Smooth muscle cell (in vitro differentiated cells): ENCODE measurements at regions not wholly inside any gene's neighbourhood (a gene's known extent, or its start where the extent isn't known, plus 50 kb on each side); places are given as distances from the start of the nearest gene placed in this dataset.

ENCODE experiments used
- DNase-seq: peaks from one replicate; lab custom pipeline; 2025; ENCODE audit not compliant: unreplicated experiment; lab: John Stamatoyannopoulos, UW
- H2AFZ ChIP-seq: fragments of 200-600 bp; sonication (generic); 2 replicates; pipeline ENCODE4 v1.6.0; 2016; ENCODE audit warnings: antibody characterized with exemption, low read depth, mild to moderate bottlenecking
- H3F3A ChIP-seq: fragments of 200-600 bp; sonication (generic); 2 replicates; pipeline ENCODE4 v1.6.0; 2017; ENCODE audit warnings: antibody characterized with exemption, low read depth
- H3K27ac ChIP-seq: fragments of 200-600 bp; sonication (generic); 2 replicates; pipeline ENCODE4 v1.5.1; 2016; ENCODE audit warnings: low read depth, mild to moderate bottlenecking
- H3K27me3 ChIP-seq: fragments of 200-600 bp; sonication (generic); 2 replicates; pipeline ENCODE4 v1.6.1; 2016; ENCODE audit warnings: low read depth, mild to moderate bottlenecking
- H3K36me3 ChIP-seq: fragments of 200-600 bp; sonication (generic); 2 replicates; pipeline ENCODE4 v1.5.1; 2016; ENCODE audit warnings: low read depth
- H3K4me1 ChIP-seq: fragments of 200-600 bp; sonication (generic); 2 replicates; pipeline ENCODE4 v1.5.1; 2016; ENCODE audit warnings: low read depth
- H3K4me2 ChIP-seq: fragments of 200-600 bp; sonication (generic); 2 replicates; pipeline ENCODE4 v1.6.0; 2016; ENCODE audit warnings: mild to moderate bottlenecking
- H3K4me3 ChIP-seq: fragments of 200-600 bp; sonication (generic); 2 replicates; pipeline ENCODE4 v1.5.1; 2016; ENCODE audit warnings: mild to moderate bottlenecking
- H3K79me2 ChIP-seq: fragments of 200-600 bp; sonication (generic); 2 replicates; pipeline ENCODE4 v1.6.0; 2016; ENCODE audit warnings: low read depth, mild to moderate bottlenecking
- H3K9ac ChIP-seq: fragments of 200-600 bp; sonication (generic); 2 replicates; pipeline ENCODE4 v1.6.0; 2016; ENCODE audit warnings: low read depth
- H3K9me3 ChIP-seq: fragments of 200-600 bp; sonication (generic); replicated peaks from 2 replicates; pipeline ENCODE4 v1.5.1; 2016; ENCODE audit warnings: low read depth
- H4K20me1 ChIP-seq: fragments of 200-600 bp; sonication (generic); 2 replicates; pipeline ENCODE4 v1.6.0; 2016; ENCODE audit warnings: low read depth
- CTCF ChIP-seq: fragments of 200-600 bp; sonication (generic); IDR thresholded peaks from 2 replicates; pipeline ENCODE4 v1.5.1; 2017; ENCODE audit warnings: borderline replicate concordance, mild to moderate bottlenecking, antibody characterized with exemption; ENCODE audit not compliant: insufficient read depth, poor library complexity, severe bottlenecking
- WGBS: methylation state at CpG from one replicate; pipeline ENCODE4 v1.1.7; 2016; ENCODE audit warnings: low lambda C conversion rate; 5-methylcytosine and 5-hydroxymethylcytosine counted together

GRCh38 chr20:22473293-22473692, 111.1 kb downstream of the FOXA2 start:
- no peak overlapping the region for H3K4me3 ChIP-seq
- no peaks in the 10 kb centered on the region for H3F3A ChIP-seq
- H4K20me1 ChIP-seq = no peaks in the 10 kb centered on the region
- H3K36me3 ChIP-seq = no peaks in the 10 kb centered on the region
- H3K9me3 ChIP-seq = no peaks in the 10 kb centered on the region
- no peak overlapping the region for H3K27ac ChIP-seq
- 73% methylated on average over 2 of the region's 2 CpGs for WGBS
- no peak overlapping the region for H2AFZ ChIP-seq
- H3K4me2 ChIP-seq = no peak overlapping the region
- TF ChIP-seq CTCF = no peak
- no peak for DNase-seq
- H3K9ac ChIP-seq = no peak overlapping the region
- no peaks in the 10 kb centered on the region for H3K4me1 ChIP-seq
- no peaks in the 10 kb centered on the region for H3K79me2 ChIP-seq
- H3K27me3 ChIP-seq = peaks cover 3% of the 10 kb centered on the region

DNA sequence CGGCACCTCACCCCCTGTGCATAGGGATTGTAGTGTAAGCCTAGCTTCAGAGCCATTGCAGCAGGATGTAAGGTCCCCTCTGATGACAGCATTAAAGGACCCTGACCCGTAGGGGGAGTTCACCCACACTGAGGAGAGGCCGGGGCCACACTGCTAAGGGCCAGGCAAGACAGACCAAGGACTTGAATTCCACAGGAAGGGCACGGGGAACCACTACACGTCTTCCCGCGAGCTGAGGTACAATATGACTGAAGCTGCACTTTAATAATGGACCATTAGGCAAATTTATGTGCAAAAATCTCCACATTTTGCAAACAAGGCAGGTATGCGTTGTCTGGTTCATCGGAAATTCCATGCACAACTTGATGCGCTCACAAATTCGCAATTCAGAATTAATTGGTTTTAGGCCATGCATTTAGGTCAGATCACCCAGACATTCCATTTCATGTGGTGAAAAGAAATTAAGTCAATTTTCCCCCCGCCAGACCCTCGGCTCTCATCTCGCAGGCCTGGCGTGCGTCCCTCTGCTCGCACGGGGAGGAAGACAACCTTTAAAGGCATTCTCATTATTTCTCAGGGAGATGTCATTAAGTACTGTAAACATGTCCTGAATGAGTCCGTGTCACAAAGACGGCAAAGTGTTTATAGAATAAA, 111.8 kb downstream of the FOXA2 start:
- Histone ChIP-seq H3K27me3 (peaks cover 3% of the 10 kb centered on the region), H4K20me1 (no peaks in the 10 kb centered on the region), H3K9me3 (no peaks in the 10 kb centered on the region), H3K27ac (no peak overlapping the region), H3K4me3 (no peak overlapping the region), H3K36me3 (no peaks in the 10 kb centered on the region), H3K4me2 (no peak overlapping the region), H3F3A (no peaks in the 10 kb centered on the region), H3K4me1 (no peaks in the 10 kb centered on the region), H3K9ac (no peak overlapping the region), H2AFZ (no peak overlapping the region), H3K79me2 (no peaks in the 10 kb centered on the region)
- WGBS = 85% methylated on average over 20 of the region's 20 CpGs
- DNase-seq = no peak
- TF ChIP-seq CTCF = no peak

DNA sequence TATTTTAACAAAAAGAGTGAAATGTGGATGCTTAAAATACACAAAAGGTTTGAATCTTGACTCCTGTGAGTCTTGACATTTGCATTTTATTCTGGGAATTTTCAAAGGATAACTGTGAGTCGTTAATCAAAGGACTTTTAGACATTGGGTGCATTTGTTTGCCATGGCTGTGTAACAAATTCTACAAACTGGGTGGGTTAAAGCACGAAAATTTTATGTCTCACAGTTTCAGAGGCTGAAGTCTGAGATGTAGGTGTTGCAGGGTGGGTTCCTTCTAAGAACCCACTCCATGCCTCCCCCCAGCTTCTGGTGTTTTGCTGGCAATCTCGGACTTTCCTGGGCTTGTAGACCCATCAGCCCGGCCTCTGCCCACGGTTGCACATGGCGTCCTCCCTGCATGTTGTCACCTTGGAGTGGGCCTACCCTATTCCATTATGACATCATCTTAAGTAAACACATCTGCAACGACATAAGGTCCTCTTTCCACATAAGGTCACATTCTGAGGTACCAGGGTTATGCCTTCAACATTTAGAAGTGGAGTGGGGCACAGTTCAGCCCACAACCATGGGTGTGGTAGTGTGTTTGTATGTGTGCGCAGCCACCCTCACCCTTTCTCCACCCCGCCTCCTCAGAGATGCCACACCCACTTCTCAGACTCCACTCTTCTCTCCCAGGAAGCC, 113.1 kb downstream of the FOXA2 start:
- WGBS = 91% methylated on average over 9 of the region's 9 CpGs
- Histone ChIP-seq H3K36me3 (no peaks in the 10 kb centered on the region), H3K79me2 (no peaks in the 10 kb centered on the region), H2AFZ (no peak overlapping the region), H3K9ac (no peak overlapping the region), H3K27ac (no peak overlapping the region), H3K4me2 (no peak overlapping the region), H3K4me3 (no peak overlapping the region), H3K4me1 (no peaks in the 10 kb centered on the region), H4K20me1 (no peaks in the 10 kb centered on the region), H3K27me3 (peaks cover 9% of the 10 kb centered on the region), H3K9me3 (no peaks in the 10 kb centered on the region), H3F3A (no peaks in the 10 kb centered on the region)
- no peak for TF ChIP-seq CTCF
- DNase-seq = no peak

GRCh38 chr20:22470620-22471026, 113.7 kb downstream of the FOXA2 start:
- H2AFZ ChIP-seq = no peak overlapping the region
- no peaks in the 10 kb centered on the region for H4K20me1 ChIP-seq
- H3K27ac ChIP-seq = no peak overlapping the region
- no peak overlapping the region for H3K4me3 ChIP-seq
- no peaks in the 10 kb centered on the region for H3K9me3 ChIP-seq
- no peak for TF ChIP-seq CTCF
- H3K27me3 ChIP-seq = peaks cover 15% of the 10 kb centered on the region
- H3K79me2 ChIP-seq = no peaks in the 10 kb centered on the region
- 83% methylated on average over 1 of the region's 1 CpG for WGBS
- no peaks in the 10 kb centered on the region for H3K4me1 ChIP-seq
- no peak overlapping the region for H3K4me2 ChIP-seq
- no peaks in the 10 kb centered on the region for H3K36me3 ChIP-seq
- H3K9ac ChIP-seq = no peak overlapping the region
- no peak for DNase-seq
- no peaks in the 10 kb centered on the region for H3F3A ChIP-seq
